ENCODE measurements at regions not wholly inside any gene's neighbourhood (a gene's known extent, or its start where the extent isn't known, plus 50 kb on each side); places are given as distances from the start of the nearest gene placed in this dataset.

DNA sequence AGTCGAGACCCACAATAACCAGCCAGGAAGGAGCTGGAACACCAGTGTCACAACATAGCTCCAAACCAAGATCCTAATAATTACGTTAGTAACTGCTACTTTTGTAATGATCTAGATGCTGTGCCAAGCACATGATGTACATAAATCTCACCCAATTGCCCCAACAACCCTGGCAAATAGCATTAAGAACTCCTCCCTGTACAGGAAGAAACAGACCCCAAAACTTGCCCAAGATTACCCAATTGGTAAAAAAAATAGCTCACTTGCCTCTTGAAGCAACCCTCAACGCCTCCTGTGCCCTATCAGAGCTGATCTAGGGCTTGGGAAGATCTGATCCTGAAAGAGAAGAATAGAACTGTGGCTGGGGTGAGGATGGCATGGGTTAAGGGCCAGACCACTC, 628.7 kb upstream of the AUTS2 start:
- FAIRE-seq: no peak
- no peak overlapping the region for H3K4me3 ChIP-seq (ENCODE audit: extremely low read depth in 1 of 4, insufficient read depth in 2 of 4, low read depth in 3 of 4, low read length in 4 of 4)
- POLR2A ChIA-PET (ENCODE audit: partially characterized antibody): no interaction called here
- no peak for TF ChIP-seq RXRA (IDR thresholded peaks at IDR 0.05; ENCODE audit: insufficient read depth, low read depth, low read length)
- TF ChIP-seq SP4 (IDR thresholded peaks at IDR 0.05; ENCODE audit: low read length): no peak
- TF ChIP-seq, protein P1, sequence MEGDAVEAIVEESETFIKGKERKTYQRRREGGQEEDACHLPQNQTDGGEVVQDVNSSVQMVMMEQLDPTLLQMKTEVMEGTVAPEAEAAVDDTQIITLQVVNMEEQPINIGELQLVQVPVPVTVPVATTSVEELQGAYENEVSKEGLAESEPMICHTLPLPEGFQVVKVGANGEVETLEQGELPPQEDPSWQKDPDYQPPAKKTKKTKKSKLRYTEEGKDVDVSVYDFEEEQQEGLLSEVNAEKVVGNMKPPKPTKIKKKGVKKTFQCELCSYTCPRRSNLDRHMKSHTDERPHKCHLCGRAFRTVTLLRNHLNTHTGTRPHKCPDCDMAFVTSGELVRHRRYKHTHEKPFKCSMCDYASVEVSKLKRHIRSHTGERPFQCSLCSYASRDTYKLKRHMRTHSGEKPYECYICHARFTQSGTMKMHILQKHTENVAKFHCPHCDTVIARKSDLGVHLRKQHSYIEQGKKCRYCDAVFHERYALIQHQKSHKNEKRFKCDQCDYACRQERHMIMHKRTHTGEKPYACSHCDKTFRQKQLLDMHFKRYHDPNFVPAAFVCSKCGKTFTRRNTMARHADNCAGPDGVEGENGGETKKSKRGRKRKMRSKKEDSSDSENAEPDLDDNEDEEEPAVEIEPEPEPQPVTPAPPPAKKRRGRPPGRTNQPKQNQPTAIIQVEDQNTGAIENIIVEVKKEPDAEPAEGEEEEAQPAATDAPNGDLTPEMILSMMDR (IDR thresholded peaks at IDR 0.05; ENCODE audit: control extremely low read depth in 1 of 3, insufficient read depth in 1 of 3, low read depth in 1 of 3, low read length in 3 of 3): no peak
- no peak for TF ChIP-seq SIX5 (IDR thresholded peaks at IDR 0.05; ENCODE audit: low read depth, low read length)
- TF ChIP-seq, protein P2, sequence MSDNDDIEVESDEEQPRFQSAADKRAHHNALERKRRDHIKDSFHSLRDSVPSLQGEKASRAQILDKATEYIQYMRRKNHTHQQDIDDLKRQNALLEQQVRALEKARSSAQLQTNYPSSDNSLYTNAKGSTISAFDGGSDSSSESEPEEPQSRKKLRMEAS (IDR thresholded peaks at IDR 0.05): no peak
- no peak for TF ChIP-seq JUN (IDR thresholded peaks at IDR 0.05; ENCODE audit: low read depth, low read length)
- no peak for TF ChIP-seq ASH2L (IDR thresholded peaks at IDR 0.05; ENCODE audit: low read length)
- TF ChIP-seq MAFK (IDR thresholded peaks at IDR 0.05; ENCODE audit: low read depth, low read length): no peak
- no peak for TF ChIP-seq HDAC2 (IDR thresholded peaks at IDR 0.05; ENCODE audit: borderline replicate concordance in 1 of 2, low read depth in 2 of 2, low read length in 2 of 2)
- TF ChIP-seq RNF2 (IDR thresholded peaks at IDR 0.05; ENCODE audit: borderline replicate concordance, low read depth, low read length, missing control alignments, poor library complexity, severe bottlenecking): no peak
- TF ChIP-seq POU5F1 (IDR thresholded peaks at IDR 0.05; ENCODE audit: low read depth, low read length): no peak

More for the DNA sequence above, 628.7 kb upstream of the AUTS2 start:
- Histone ChIP-seq H3K79me2 (ENCODE audit: control insufficient read depth in 1 of 2, insufficient read depth in 2 of 2, low read length in 2 of 2) (no peaks in the 10 kb centered on the region), H3K56ac (replicated peaks; ENCODE audit: insufficient read length, low read depth, low read length) (no peak overlapping the region), H3K23me2 (ENCODE audit: low read depth, low read length) (peaks cover 2% of the 10 kb centered on the region; the same call in 1 of the 2 replicates), H2BK5ac (ENCODE audit: low read depth, low read length) (no peak overlapping the region), H4K20me1 (replicated peaks in 1 of 2; ENCODE audit: control insufficient read depth in 1 of 2, insufficient read depth in 2 of 2, low read length in 2 of 2) (no peaks in the 10 kb centered on the region), H3K4me1 (replicated peaks in 1 of 4; ENCODE audit: control insufficient read depth in 3 of 4, insufficient read depth in 4 of 4, low read length in 3 of 4) (peaks cover 2 to 7% (median 6%) of the 10 kb centered on the region in 4 experiments; a peak in 6 of 7 replicates), H4K8ac (ENCODE audit: extremely low read depth, insufficient read depth, low read length) (no peak overlapping the region), H3K9me3 (ENCODE audit: insufficient read depth in 2 of 2, low read depth in 1 of 2, low read length in 1 of 2) (no peaks in the 10 kb centered on the region), H3K4me2 (ENCODE audit: insufficient read depth in 1 of 2, low read depth in 2 of 2, low read length in 2 of 2) (no peak overlapping the region), H4K91ac (replicated peaks; ENCODE audit: insufficient read length, low read length) (no peak overlapping the region), H3K79me1 (ENCODE audit: low read depth, low read length) (no peaks in the 10 kb centered on the region), H2BK12ac (ENCODE audit: low read depth, low read length) (no peak overlapping the region), H3K27ac (ENCODE audit: low read depth, low read length) (no peak overlapping the region), H2AFZ (ENCODE audit: low read length) (no peak overlapping the region), H4K5ac (ENCODE audit: insufficient read length, low read depth, low read length) (no peak overlapping the region), H3K4ac (replicated peaks; ENCODE audit: insufficient read length, low read depth, low read length) (no peak overlapping the region), H2AK5ac (ENCODE audit: low read depth, low read length) (no peak overlapping the region), H3K36me3 (ENCODE audit: control insufficient read depth in 2 of 4, insufficient read depth in 4 of 4, low read length in 3 of 4) (no peaks in the 10 kb centered on the region), H2BK20ac (ENCODE audit: low read length) (no peak overlapping the region), H3K9ac (replicated peaks in 1 of 4; ENCODE audit: extremely low read depth in 1 of 4, low read depth in 3 of 4, low read length in 3 of 4) (no peak overlapping the region), H2BK120ac (replicated peaks; ENCODE audit: low read depth, low read length) (no peak overlapping the region), H3K18ac (ENCODE audit: extremely low read depth, low read length) (no peak overlapping the region), H2BK15ac (ENCODE audit: low read length) (no peak overlapping the region), H3K23ac (ENCODE audit: insufficient read length) (no peak overlapping the region), H3K27me3 (replicated peaks in 1 of 4; ENCODE audit: control insufficient read depth in 3 of 4, extremely low read depth in 1 of 4, insufficient read depth in 3 of 4, low read length in 3 of 4) (no peaks in the 10 kb centered on the region), H3K14ac (ENCODE audit: insufficient read length) (no peak overlapping the region)
- CTCF ChIA-PET (ENCODE audit: partially characterized antibody): no interaction called here
- 83% methylated on average over 3 of the region's 3 CpGs; no CpG with 5 or more reads in 1 of the 2 experiments for WGBS, 2 experiments (ENCODE audit: extremely low coverage in 1 of 2, insufficient coverage in 1 of 2, insufficient read length in 1 of 2, insufficient replicate concordance in 2 of 2, low coverage in 1 of 2, low lambda C conversion rate in 2 of 2, missing lambda C conversion rate in 1 of 2)
- DNase-seq (ENCODE audit: low read depth in 1 of 2, low spot score in 2 of 2): no peak

Data from H1 (cell line).